Peyer's patch (tissue), 4 donors: ENCODE measurements at regions not wholly inside any gene's neighbourhood (a gene's known extent, or its start where the extent isn't known, plus 50 kb on each side); places are given as distances from the start of the nearest gene placed in this dataset.
"Not testable (repeated sequence)": the region's sequence is repeated elsewhere in the genome, so short reads cannot be mapped to it uniquely, and the experiment has no call there.

Source experiments
- CTCF ChIP-seq, 6 experiments: fragments of 450-650 bp in 4 of 6; fragments of 200-600 bp in 2 of 6; sonication (generic) in 1 of 6; IDR thresholded peaks; one replicate each; pipeline ENCODE4 v1.5.1; 2017 to 2019; ENCODE audit warnings: antibody characterized with exemption in 6 of 6, mild to moderate bottlenecking in 3 of 6, moderate library complexity in 1 of 6
- POLR2A ChIP-seq, 2 donors: fragments of 450-650 bp; IDR thresholded peaks; one replicate each; pipeline ENCODE4 v1.5.1; 2017; ENCODE audit warnings: antibody characterized with exemption in 2 of 2, mild to moderate bottlenecking in 2 of 2, moderate library complexity in 2 of 2

GRCh38 chr7:76709703-76710102 lies 82.6 kb upstream of the POMZP3 start:
- TF ChIP-seq CTCF, POLR2A (IDR thresholded peaks at IDR 0.05): not testable (repeated sequence)
